ENCODE measurements at regions not wholly inside any gene's neighbourhood (a gene's known extent, or its start where the extent isn't known, plus 50 kb on each side); places are given as distances from the start of the nearest gene placed in this dataset.

GRCh38 chr17:53090770-53091169, 732.0 kb upstream of the KIF2B start:
- TF ChIP-seq SMC3 (IDR thresholded peaks at IDR 0.05; ENCODE audit: low read depth, low read length) (no peak), CTCF (IDR thresholded peaks at IDR 0.05) (no peak), RCOR1 (IDR thresholded peaks at IDR 0.05; ENCODE audit: low read length) (no peak), EZH2phosphoT487 (IDR thresholded peaks at IDR 0.05; ENCODE audit: borderline replicate concordance, low read depth) (no peak), TEAD4 (IDR thresholded peaks at IDR 0.05; ENCODE audit: borderline replicate concordance, insufficient read depth) (no peak), JUND (IDR thresholded peaks at IDR 0.05) (no peak)
